ENCODE measurements at regions not wholly inside any gene's neighbourhood (a gene's known extent, or its start where the extent isn't known, plus 50 kb on each side); places are given as distances from the start of the nearest gene placed in this dataset.

- H3K27ac ChIP-seq (ENCODE audit: low read depth, low read length, poor library complexity, severe bottlenecking): no peak overlapping the region
- H3K4me1 ChIP-seq (ENCODE audit: insufficient read depth, low read length, poor library complexity, severe bottlenecking): no peaks in the 10 kb centered on the region
- no peaks in the 10 kb centered on the region for H4K20me1 ChIP-seq (ENCODE audit: insufficient read depth, low read length)
- BruUV-seq (replicated peaks): no TSS peak
- no peak overlapping the region for H2AFZ ChIP-seq (ENCODE audit: low read length)
- TF ChIP-seq, protein P1, sequence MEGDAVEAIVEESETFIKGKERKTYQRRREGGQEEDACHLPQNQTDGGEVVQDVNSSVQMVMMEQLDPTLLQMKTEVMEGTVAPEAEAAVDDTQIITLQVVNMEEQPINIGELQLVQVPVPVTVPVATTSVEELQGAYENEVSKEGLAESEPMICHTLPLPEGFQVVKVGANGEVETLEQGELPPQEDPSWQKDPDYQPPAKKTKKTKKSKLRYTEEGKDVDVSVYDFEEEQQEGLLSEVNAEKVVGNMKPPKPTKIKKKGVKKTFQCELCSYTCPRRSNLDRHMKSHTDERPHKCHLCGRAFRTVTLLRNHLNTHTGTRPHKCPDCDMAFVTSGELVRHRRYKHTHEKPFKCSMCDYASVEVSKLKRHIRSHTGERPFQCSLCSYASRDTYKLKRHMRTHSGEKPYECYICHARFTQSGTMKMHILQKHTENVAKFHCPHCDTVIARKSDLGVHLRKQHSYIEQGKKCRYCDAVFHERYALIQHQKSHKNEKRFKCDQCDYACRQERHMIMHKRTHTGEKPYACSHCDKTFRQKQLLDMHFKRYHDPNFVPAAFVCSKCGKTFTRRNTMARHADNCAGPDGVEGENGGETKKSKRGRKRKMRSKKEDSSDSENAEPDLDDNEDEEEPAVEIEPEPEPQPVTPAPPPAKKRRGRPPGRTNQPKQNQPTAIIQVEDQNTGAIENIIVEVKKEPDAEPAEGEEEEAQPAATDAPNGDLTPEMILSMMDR (conservative IDR thresholded peaks at IDR 0.05; ENCODE audit: low read length): no peak
- no peaks in the 10 kb centered on the region for H3K9me3 ChIP-seq (ENCODE audit: low read length)
- intact Hi-C loops (cut with micrococcal nuclease; ENCODE audit: unreplicated experiment): no loop called here
- DNase-seq (ENCODE audit: low spot score): no peak
- H3K9me2 ChIP-seq (ENCODE audit: insufficient read depth, low read length): no peaks in the 10 kb centered on the region
- no peaks in the 10 kb centered on the region for H3K36me3 ChIP-seq (ENCODE audit: insufficient read depth, low read length)
- no peak overlapping the region for H3K4me3 ChIP-seq (ENCODE audit: low read depth, low read length, poor library complexity, severe bottlenecking)
- no peaks in the 10 kb centered on the region for H3K79me2 ChIP-seq (ENCODE audit: insufficient read depth, low read depth, low read length)
- ChIA-PET CTCF (ENCODE audit: unreplicated experiment) (no interaction called here), POLR2A (no interaction called here)
- no peak overlapping the region for H3K4me2 ChIP-seq (ENCODE audit: low read length)
These were observed 695.7 kb upstream of the NECTIN3 start for GRCh38 chr3:110375751-110376518.

DNA sequence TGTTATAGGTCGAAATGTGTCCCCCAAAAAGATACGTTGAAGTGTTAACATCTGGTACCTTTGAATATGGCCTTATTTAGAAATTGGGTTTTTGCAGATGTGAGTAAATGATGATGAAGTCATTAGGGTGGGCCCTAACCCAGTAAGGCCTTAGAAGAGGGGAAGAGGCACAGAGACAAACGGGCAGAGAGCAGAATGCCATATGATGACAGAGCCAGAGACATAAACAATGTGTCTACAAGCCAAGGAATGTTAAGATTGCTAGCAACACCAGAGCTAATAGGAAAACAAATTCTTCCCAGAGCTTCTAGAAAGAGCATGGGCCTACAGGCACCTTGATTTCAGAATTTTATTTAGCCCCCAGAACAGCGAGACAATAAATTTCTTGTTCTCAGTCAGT is 693.1 kb upstream of the NECTIN3 start:
- CTCF ChIA-PET (ENCODE audit: unreplicated experiment): no interaction called here
- Histone ChIP-seq H2AFZ (ENCODE audit: low read length) (no peak overlapping the region), H4K20me1 (ENCODE audit: insufficient read depth, low read length) (no peaks in the 10 kb centered on the region), H3K79me2 (ENCODE audit: insufficient read depth, low read depth, low read length) (no peaks in the 10 kb centered on the region), H3K36me3 (ENCODE audit: insufficient read depth, low read length) (no peaks in the 10 kb centered on the region), H3K9me2 (ENCODE audit: insufficient read depth, low read length) (no peaks in the 10 kb centered on the region), H3K4me2 (ENCODE audit: low read length) (no peak overlapping the region), H3K4me3 (ENCODE audit: low read depth, low read length, poor library complexity, severe bottlenecking) (no peak overlapping the region), H3K27ac (ENCODE audit: low read depth, low read length, poor library complexity, severe bottlenecking) (no peak overlapping the region), H3K9me3 (ENCODE audit: low read length) (no peaks in the 10 kb centered on the region), H3K4me1 (ENCODE audit: insufficient read depth, low read length, poor library complexity, severe bottlenecking) (no peaks in the 10 kb centered on the region)
- POLR2A ChIA-PET: no interaction called here
- intact Hi-C loops (cut with micrococcal nuclease; ENCODE audit: unreplicated experiment): no loop called here
- BruUV-seq (replicated peaks): no TSS peak
- no peak for DNase-seq (ENCODE audit: low spot score)
- TF ChIP-seq, protein P1 (conservative IDR thresholded peaks at IDR 0.05; ENCODE audit: low read length): no peak
- no peak for TF ChIP-seq EZH2phosphoT487 (IDR thresholded peaks at IDR 0.05; ENCODE audit: borderline replicate concordance, low read depth, low read length)

GRCh38 chr3:110381992-110382391 is 689.6 kb upstream of the NECTIN3 start:
- ChIA-PET CTCF (ENCODE audit: unreplicated experiment) (no interaction called here), POLR2A (interaction anchor here (0.6 kb wide), 1 partner anchor 1715 kb away, joined by 4 read pairs; no protein-coding TSS in a partner anchor)
- H3K79me2 ChIP-seq (ENCODE audit: insufficient read depth, low read depth, low read length): no peaks in the 10 kb centered on the region
- H2AFZ ChIP-seq (ENCODE audit: low read length): no peak overlapping the region
- no peaks in the 10 kb centered on the region for H3K9me2 ChIP-seq (ENCODE audit: insufficient read depth, low read length)
- no peaks in the 10 kb centered on the region for H3K36me3 ChIP-seq (ENCODE audit: insufficient read depth, low read length)
- H4K20me1 ChIP-seq (ENCODE audit: insufficient read depth, low read length): no peaks in the 10 kb centered on the region
- H3K4me3 ChIP-seq (ENCODE audit: low read depth, low read length, poor library complexity, severe bottlenecking): no peak overlapping the region
- no peak overlapping the region for H3K27ac ChIP-seq (ENCODE audit: low read depth, low read length, poor library complexity, severe bottlenecking)
- H3K4me2 ChIP-seq (ENCODE audit: low read length): no peak overlapping the region
- DNase-seq (ENCODE audit: low spot score): no peak
- no peak for TF ChIP-seq EZH2phosphoT487 (IDR thresholded peaks at IDR 0.05; ENCODE audit: borderline replicate concordance, low read depth, low read length)
- TF ChIP-seq, protein P1 (conservative IDR thresholded peaks at IDR 0.05; ENCODE audit: low read length): no peak
- no TSS peak for BruUV-seq (replicated peaks)
- no peaks in the 10 kb centered on the region for H3K9me3 ChIP-seq (ENCODE audit: low read length)
- H3K4me1 ChIP-seq (ENCODE audit: insufficient read depth, low read length, poor library complexity, severe bottlenecking): no peaks in the 10 kb centered on the region
- intact Hi-C loops (cut with micrococcal nuclease; ENCODE audit: unreplicated experiment): no loop called here
